Liver (tissue), 8 donors: ENCODE measurements at regions not wholly inside any gene's neighbourhood (a gene's known extent, or its start where the extent isn't known, plus 50 kb on each side); places are given as distances from the start of the nearest gene placed in this dataset.

Source experiments
- DNase-seq: peaks from one replicate; pipeline ENCODE4 v3.0.0-alpha.2; 2017; ENCODE audit warnings: low spot score
- H3K27ac ChIP-seq, 2 donors: one replicate each; pipeline ENCODE4 v1.7.0; 2013; ENCODE audit warnings: inconsistent platforms in 2 of 2, low read length in 2 of 2, control low read depth in 1 of 2, low read depth in 1 of 2, mild to moderate bottlenecking in 1 of 2
- H3K27me3 ChIP-seq, 4 donors: one replicate each; pipeline versions ENCODE4 v1.6.1 to v1.7.0; 2013; ENCODE audit warnings: low read length in 3 of 4, inconsistent platforms in 1 of 4, mild to moderate bottlenecking in 1 of 4, moderate library complexity in 1 of 4; ENCODE audit not compliant: control insufficient read depth in 4 of 4, insufficient read depth in 4 of 4
- H3K36me3 ChIP-seq, 4 donors: one replicate each; pipeline versions ENCODE4 v1.6.1 to v1.7.0; 2013; ENCODE audit warnings: low read length in 3 of 4, mild to moderate bottlenecking in 3 of 4, low read depth in 1 of 4, moderate library complexity in 1 of 4; ENCODE audit not compliant: control insufficient read depth in 4 of 4, insufficient read depth in 3 of 4
- H3K4me1 ChIP-seq, 4 donors: one replicate each; pipeline versions ENCODE4 v1.6.1 to v1.7.0; 2013; ENCODE audit warnings: low read length in 3 of 4, mild to moderate bottlenecking in 3 of 4, moderate library complexity in 1 of 4; ENCODE audit not compliant: control insufficient read depth in 4 of 4, insufficient read depth in 4 of 4
- H3K4me3 ChIP-seq, 3 donors: one replicate each; pipeline versions ENCODE4 v1.6.1 to v1.7.0; 2013; ENCODE audit warnings: low read length in 3 of 3, control low read depth in 1 of 3, low read depth in 1 of 3, mild to moderate bottlenecking in 1 of 3
- H3K9ac ChIP-seq, 2 donors: one replicate each; pipeline ENCODE4 v1.7.0; 2013; ENCODE audit warnings: low read length in 2 of 2, mild to moderate bottlenecking in 2 of 2, moderate library complexity in 2 of 2, control low read depth in 1 of 2, low read depth in 1 of 2
- H3K9me3 ChIP-seq, 4 donors: one replicate each; pipeline versions ENCODE4 v1.6.1 to v1.7.0; 2013; ENCODE audit warnings: low read length in 3 of 4; ENCODE audit not compliant: control insufficient read depth in 4 of 4
- EGR1 ChIP-seq, 2 donors: IDR thresholded peaks; 2 replicates each; pipeline ENCODE4 v1.6.1; 2016 to 2018; ENCODE audit warnings: antibody characterized with exemption in 2 of 2, low read depth in 2 of 2
- FOXA1 ChIP-seq: IDR thresholded peaks from 2 replicates; pipeline ENCODE4 v1.6.1; 2016; ENCODE audit warnings: antibody characterized with exemption
- FOXA2 ChIP-seq: IDR thresholded peaks from 2 replicates; pipeline ENCODE4 v1.6.1; 2016; ENCODE audit warnings: antibody characterized with exemption
- GABPA ChIP-seq, 2 donors: IDR thresholded peaks in 1 of 2; conservative IDR thresholded peaks in 1 of 2; 2 replicates each; pipeline ENCODE4 v1.6.1; 2016; ENCODE audit warnings: antibody characterized with exemption in 2 of 2, mild to moderate bottlenecking in 1 of 2, moderate library complexity in 1 of 2
- HNF4A ChIP-seq, 2 donors: conservative IDR thresholded peaks; 2 replicates each; pipeline ENCODE4 v1.6.1; 2016; ENCODE audit warnings: antibody characterized with exemption in 2 of 2, mild to moderate bottlenecking in 2 of 2
- HNF4G ChIP-seq: IDR thresholded peaks from 2 replicates; pipeline ENCODE4 v1.6.1; 2016; ENCODE audit warnings: antibody characterized with exemption
- JUND ChIP-seq, 2 donors: IDR thresholded peaks; 2 replicates each; pipeline ENCODE4 v1.6.1; 2016; ENCODE audit warnings: antibody characterized with exemption in 2 of 2
- NR2F2 ChIP-seq: IDR thresholded peaks from 2 replicates; pipeline ENCODE4 v1.6.1; 2016; ENCODE audit warnings: antibody characterized with exemption
- RAD21 ChIP-seq, 2 donors: IDR thresholded peaks; 2 replicates each; pipeline ENCODE4 v1.6.1; 2016; ENCODE audit warnings: antibody characterized with exemption in 2 of 2, mild to moderate bottlenecking in 2 of 2
- RXRA ChIP-seq, 2 donors: IDR thresholded peaks; 2 replicates each; pipeline ENCODE4 v1.6.1; 2017 to 2018; ENCODE audit warnings: antibody characterized with exemption in 2 of 2, mild to moderate bottlenecking in 1 of 2
- SP1 ChIP-seq: IDR thresholded peaks from 2 replicates; pipeline ENCODE4 v1.6.1; 2018; ENCODE audit warnings: antibody characterized with exemption, mild to moderate bottlenecking
- TAF1 ChIP-seq: conservative IDR thresholded peaks from 2 replicates; pipeline ENCODE4 v1.6.1; 2016; ENCODE audit warnings: antibody characterized with exemption, mild to moderate bottlenecking
- YY1 ChIP-seq: IDR thresholded peaks from 2 replicates; pipeline ENCODE4 v1.6.1; 2016; ENCODE audit warnings: antibody characterized with exemption, mild to moderate bottlenecking
- WGBS: extraction: QIAGEN DNeasy Blood & Tissue Kit; methylation state at CpG from one replicate; pipeline ENCODE4 v1.1.7; 2013; 5-methylcytosine and 5-hydroxymethylcytosine counted together
- TF ChIP-seq, protein P1 (sequence below): IDR thresholded peaks from 2 replicates; pipeline ENCODE4 v1.6.1; 2016; ENCODE audit warnings: antibody characterized with exemption
- TF ChIP-seq, protein P2 (sequence below): IDR thresholded peaks from 2 replicates; pipeline ENCODE4 v1.6.1; 2016; ENCODE audit warnings: antibody characterized with exemption
- TF ChIP-seq, protein P3 (sequence below): fragments of 150-350 bp; IDR thresholded peaks from 2 replicates; pipeline ENCODE4 v1.5.1; 2017; ENCODE audit warnings: improper control_type of control experiment, low read depth, low read length; ENCODE audit not compliant: missing input control
- TF ChIP-seq, protein P4 (sequence below): IDR thresholded peaks from 2 replicates; pipeline ENCODE4 v1.6.1; 2016; ENCODE audit warnings: antibody characterized with exemption, mild to moderate bottlenecking
- TF ChIP-seq, protein P5 (sequence below): IDR thresholded peaks from 2 replicates; pipeline ENCODE4 v1.6.1; 2016; ENCODE audit warnings: antibody characterized with exemption
- donor health status: healthy.
- donor health status: healthy.
- donor health status: healthy.
- donor health status: healthy.
- donor health status: healthy.

DNA sequence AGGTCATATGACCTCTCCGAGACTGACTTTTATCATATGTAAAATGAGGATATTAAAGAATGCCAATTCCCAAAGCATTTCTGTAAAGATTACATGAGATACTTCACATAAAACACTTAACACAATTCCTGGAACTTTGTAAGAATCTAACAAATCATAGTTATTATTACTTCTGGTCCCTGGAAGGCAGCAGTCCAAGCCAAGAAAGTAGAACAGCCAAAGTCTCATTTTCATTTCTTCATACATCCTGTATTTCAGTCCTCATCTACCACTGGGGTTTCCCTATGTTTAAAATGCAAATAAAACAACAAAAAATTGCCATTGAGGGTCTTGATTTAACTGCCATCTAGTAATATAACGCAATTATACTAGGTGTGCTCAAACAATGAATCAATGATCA is 179.5 kb downstream of the MARCHF11 start:
- Histone ChIP-seq H3K9me3 (no peaks in the 10 kb centered on the region), H3K4me3 (no peak overlapping the region), H3K9ac (no peak overlapping the region), H3K4me1 (peaks cover 0 to 3% (median 2%) of the 10 kb centered on the region in 4 donors), H3K27ac (no peak overlapping the region), H3K36me3 (no peaks in the 10 kb centered on the region), H3K27me3 (no peaks in the 10 kb centered on the region)
- DNase-seq, result no peak
- TF ChIP-seq JUND (IDR thresholded peaks at IDR 0.05), result no peak
- no peak for TF ChIP-seq NR2F2
- no peak for TF ChIP-seq FOXA1
- no peak for TF ChIP-seq YY1
- TF ChIP-seq, protein P1, sequence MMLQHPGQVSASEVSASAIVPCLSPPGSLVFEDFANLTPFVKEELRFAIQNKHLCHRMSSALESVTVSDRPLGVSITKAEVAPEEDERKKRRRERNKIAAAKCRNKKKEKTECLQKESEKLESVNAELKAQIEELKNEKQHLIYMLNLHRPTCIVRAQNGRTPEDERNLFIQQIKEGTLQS, result no peak
- no peak for TF ChIP-seq FOXA2
- no peak for TF ChIP-seq RAD21 (IDR thresholded peaks at IDR 0.05)
- TF ChIP-seq HNF4G, result no peak
- no peak for TF ChIP-seq TAF1
- no peak for TF ChIP-seq GABPA (IDR thresholded peaks at IDR 0.05 in 1 of 2, conservative IDR thresholded peaks at IDR 0.05 in 1 of 2)
- TF ChIP-seq, protein P2, sequence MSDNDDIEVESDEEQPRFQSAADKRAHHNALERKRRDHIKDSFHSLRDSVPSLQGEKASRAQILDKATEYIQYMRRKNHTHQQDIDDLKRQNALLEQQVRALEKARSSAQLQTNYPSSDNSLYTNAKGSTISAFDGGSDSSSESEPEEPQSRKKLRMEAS, result no peak
- TF ChIP-seq, protein P3, sequence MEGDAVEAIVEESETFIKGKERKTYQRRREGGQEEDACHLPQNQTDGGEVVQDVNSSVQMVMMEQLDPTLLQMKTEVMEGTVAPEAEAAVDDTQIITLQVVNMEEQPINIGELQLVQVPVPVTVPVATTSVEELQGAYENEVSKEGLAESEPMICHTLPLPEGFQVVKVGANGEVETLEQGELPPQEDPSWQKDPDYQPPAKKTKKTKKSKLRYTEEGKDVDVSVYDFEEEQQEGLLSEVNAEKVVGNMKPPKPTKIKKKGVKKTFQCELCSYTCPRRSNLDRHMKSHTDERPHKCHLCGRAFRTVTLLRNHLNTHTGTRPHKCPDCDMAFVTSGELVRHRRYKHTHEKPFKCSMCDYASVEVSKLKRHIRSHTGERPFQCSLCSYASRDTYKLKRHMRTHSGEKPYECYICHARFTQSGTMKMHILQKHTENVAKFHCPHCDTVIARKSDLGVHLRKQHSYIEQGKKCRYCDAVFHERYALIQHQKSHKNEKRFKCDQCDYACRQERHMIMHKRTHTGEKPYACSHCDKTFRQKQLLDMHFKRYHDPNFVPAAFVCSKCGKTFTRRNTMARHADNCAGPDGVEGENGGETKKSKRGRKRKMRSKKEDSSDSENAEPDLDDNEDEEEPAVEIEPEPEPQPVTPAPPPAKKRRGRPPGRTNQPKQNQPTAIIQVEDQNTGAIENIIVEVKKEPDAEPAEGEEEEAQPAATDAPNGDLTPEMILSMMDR, result no peak
- no peak for TF ChIP-seq SP1
- TF ChIP-seq, protein P4, sequence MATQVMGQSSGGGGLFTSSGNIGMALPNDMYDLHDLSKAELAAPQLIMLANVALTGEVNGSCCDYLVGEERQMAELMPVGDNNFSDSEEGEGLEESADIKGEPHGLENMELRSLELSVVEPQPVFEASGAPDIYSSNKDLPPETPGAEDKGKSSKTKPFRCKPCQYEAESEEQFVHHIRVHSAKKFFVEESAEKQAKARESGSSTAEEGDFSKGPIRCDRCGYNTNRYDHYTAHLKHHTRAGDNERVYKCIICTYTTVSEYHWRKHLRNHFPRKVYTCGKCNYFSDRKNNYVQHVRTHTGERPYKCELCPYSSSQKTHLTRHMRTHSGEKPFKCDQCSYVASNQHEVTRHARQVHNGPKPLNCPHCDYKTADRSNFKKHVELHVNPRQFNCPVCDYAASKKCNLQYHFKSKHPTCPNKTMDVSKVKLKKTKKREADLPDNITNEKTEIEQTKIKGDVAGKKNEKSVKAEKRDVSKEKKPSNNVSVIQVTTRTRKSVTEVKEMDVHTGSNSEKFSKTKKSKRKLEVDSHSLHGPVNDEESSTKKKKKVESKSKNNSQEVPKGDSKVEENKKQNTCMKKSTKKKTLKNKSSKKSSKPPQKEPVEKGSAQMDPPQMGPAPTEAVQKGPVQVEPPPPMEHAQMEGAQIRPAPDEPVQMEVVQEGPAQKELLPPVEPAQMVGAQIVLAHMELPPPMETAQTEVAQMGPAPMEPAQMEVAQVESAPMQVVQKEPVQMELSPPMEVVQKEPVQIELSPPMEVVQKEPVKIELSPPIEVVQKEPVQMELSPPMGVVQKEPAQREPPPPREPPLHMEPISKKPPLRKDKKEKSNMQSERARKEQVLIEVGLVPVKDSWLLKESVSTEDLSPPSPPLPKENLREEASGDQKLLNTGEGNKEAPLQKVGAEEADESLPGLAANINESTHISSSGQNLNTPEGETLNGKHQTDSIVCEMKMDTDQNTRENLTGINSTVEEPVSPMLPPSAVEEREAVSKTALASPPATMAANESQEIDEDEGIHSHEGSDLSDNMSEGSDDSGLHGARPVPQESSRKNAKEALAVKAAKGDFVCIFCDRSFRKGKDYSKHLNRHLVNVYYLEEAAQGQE, result no peak
- TF ChIP-seq RXRA (IDR thresholded peaks at IDR 0.05), result no peak
- WGBS, result 81% methylated on average over 2 of the region's 2 CpGs

DNA sequence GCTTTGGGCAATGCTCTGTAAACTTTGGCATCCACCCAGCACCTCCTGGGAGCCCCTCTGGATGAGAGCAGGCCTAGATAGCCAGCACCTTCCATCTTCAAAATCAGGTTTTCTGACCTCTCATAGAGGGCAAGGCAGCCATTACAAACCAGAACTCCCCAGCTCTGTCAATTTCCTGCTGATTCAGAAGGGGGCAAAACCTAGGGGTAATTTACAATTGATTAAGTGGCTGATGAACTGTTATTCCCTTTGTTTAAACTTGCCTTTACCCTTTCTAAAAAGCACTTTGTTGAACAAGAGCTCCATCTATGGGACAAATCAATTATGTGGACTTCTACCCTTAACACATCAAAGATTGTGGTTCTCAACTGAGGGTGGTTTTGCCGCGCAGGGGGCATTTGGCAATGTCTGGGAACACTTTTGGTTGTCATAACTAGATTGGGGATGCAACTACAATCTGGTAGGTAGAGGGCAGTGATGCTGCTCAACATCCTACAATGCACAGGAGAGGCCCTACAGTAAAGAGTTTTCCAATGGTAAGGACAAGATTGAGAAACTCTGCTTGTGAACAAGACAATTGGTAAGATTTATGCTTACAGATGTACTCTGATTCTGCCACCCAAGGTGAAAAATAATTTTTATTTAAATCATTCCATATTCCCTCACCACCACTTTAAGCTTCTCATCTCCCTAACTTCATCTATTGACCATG is 184.1 kb downstream of the MARCHF11 start:
- Histone ChIP-seq H3K27me3 (no peaks in the 10 kb centered on the region), H3K4me3 (no peak overlapping the region), H3K9me3 (peaks cover 0 to 11% (median 4%) of the 10 kb centered on the region in 4 donors), H3K4me1 (peaks cover 3 to 14% (median 4%) of the 10 kb centered on the region in 4 donors), H3K27ac (no peak overlapping the region), H3K36me3 (no peaks in the 10 kb centered on the region), H3K9ac (no peak overlapping the region)
- 22% methylated on average over 2 of the region's 2 CpGs for WGBS
- TF ChIP-seq RAD21 (IDR thresholded peaks at IDR 0.05), result peak; percentile 89 to 90
- peak; percentile 32 to 37 for TF ChIP-seq HNF4A (conservative IDR thresholded peaks at IDR 0.05)
- no peak for TF ChIP-seq FOXA2
- TF ChIP-seq, protein P3, result peak; percentile 58
- TF ChIP-seq, protein P1, result no peak
- TF ChIP-seq, protein P5, sequence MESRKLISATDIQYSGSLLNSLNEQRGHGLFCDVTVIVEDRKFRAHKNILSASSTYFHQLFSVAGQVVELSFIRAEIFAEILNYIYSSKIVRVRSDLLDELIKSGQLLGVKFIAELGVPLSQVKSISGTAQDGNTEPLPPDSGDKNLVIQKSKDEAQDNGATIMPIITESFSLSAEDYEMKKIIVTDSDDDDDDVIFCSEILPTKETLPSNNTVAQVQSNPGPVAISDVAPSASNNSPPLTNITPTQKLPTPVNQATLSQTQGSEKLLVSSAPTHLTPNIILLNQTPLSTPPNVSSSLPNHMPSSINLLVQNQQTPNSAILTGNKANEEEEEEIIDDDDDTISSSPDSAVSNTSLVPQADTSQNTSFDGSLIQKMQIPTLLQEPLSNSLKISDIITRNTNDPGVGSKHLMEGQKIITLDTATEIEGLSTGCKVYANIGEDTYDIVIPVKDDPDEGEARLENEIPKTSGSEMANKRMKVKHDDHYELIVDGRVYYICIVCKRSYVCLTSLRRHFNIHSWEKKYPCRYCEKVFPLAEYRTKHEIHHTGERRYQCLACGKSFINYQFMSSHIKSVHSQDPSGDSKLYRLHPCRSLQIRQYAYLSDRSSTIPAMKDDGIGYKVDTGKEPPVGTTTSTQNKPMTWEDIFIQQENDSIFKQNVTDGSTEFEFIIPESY, result no peak
- TF ChIP-seq EGR1 (IDR thresholded peaks at IDR 0.05; ENCODE audit: low read depth in 2 of 2), result no peak
- no peak for TF ChIP-seq NR2F2
- TF ChIP-seq YY1, result no peak
- DNase-seq, result no peak
